GM12878 (cell line): ENCODE measurements at regions not wholly inside any gene's neighbourhood (a gene's known extent, or its start where the extent isn't known, plus 50 kb on each side); places are given as distances from the start of the nearest gene placed in this dataset.

Source experiments
- ATAC-seq: fragments of 200-7000 bp; cut with Tn5 transposase; 3 replicates; pipeline ENCODE4 v1.9.1; 2020; ENCODE audit warnings: mild to moderate bottlenecking, moderate library complexity
- BruUV-seq: library from RNA; stranded (reverse); fragments of 400-500 nt; replicated peaks from 2 replicates; lab custom pipeline; 2021; lab: Mats Ljungman, UMichigan
- CTCF ChIA-PET: fragments of 300-600 bp; sonication (Branson Sonifier 250); formaldehyde crosslinking; extraction: SDS; loops from one replicate; lab custom pipeline; 2021; ENCODE audit warnings: inconsistent platforms; lab: Yijun Ruan, JAX
- POLR2A ChIA-PET: fragments of 350-600 bp; formaldehyde crosslinking; extraction: SDS; loops from one replicate; lab custom pipeline; 2021; ENCODE audit warnings: inconsistent platforms; lab: Charles Lee
- RAD21 ChIA-PET: fragments of 300-600 bp; sonication (Branson Sonifier 250); formaldehyde crosslinking; loops from one replicate; lab custom pipeline; 2023; ENCODE audit warnings: antibody characterized with exemption; ENCODE audit not compliant: unreplicated experiment; lab: Charles Lee
- SMC1A ChIA-PET: fragments of 300-600 bp; sonication (Branson Sonifier 250); formaldehyde crosslinking; loops from one replicate; lab custom pipeline; 2023; ENCODE audit not compliant: unreplicated experiment, uncharacterized antibody; lab: Charles Lee
- DNase-seq: peaks from one replicate; pipeline ENCODE4 v3.0.0-alpha.2; 2011; ENCODE audit warnings: low read depth, low spot score
- FAIRE-seq: peaks from 3 replicates; lab custom pipeline; 2011; peaks lifted over from hg19 to GRCh38; lab: Jason Lieb, UNC
- H2AFZ ChIP-seq: 2 replicates; pipeline ENCODE4 v1.6.0; 2011; ENCODE audit warnings: low read depth, low read length, control low read depth; ENCODE audit not compliant: control insufficient read depth
- H3K27ac ChIP-seq: 2 replicates; pipeline ENCODE4 v1.5.1; 2011; ENCODE audit warnings: control low read depth; ENCODE audit not compliant: control insufficient read depth, insufficient read depth
- H3K27me3 ChIP-seq, 2 experiments: replicated peaks in 1 of 2; 2 replicates each; pipeline versions ENCODE4 v1.6.0 to v1.6.1; 2011; ENCODE audit warnings: low read length in 1 of 2; ENCODE audit not compliant: control insufficient read depth in 2 of 2, insufficient read depth in 2 of 2
- H3K36me3 ChIP-seq, 2 experiments: 2 replicates each; pipeline ENCODE4 v1.5.1; 2011; ENCODE audit warnings: low read length in 1 of 2; ENCODE audit not compliant: control insufficient read depth in 2 of 2, insufficient read depth in 2 of 2
- H3K4me1 ChIP-seq: 2 replicates; pipeline ENCODE4 v1.6.1; 2011; ENCODE audit warnings: mild to moderate bottlenecking, low read length, moderate library complexity, mixed read lengths; ENCODE audit not compliant: control insufficient read depth, insufficient read depth
- H3K4me2 ChIP-seq: 2 replicates; pipeline ENCODE4 v1.6.0; 2011; ENCODE audit warnings: control low read depth; ENCODE audit not compliant: control insufficient read depth, insufficient read depth
- H3K4me3 ChIP-seq: fragments of 200-600 bp; sonication (generic); 2 replicates; pipeline ENCODE4 v1.5.1; 2016
- H3K79me2 ChIP-seq: 2 replicates; pipeline ENCODE4 v1.6.0; 2011; ENCODE audit warnings: low read length; ENCODE audit not compliant: control insufficient read depth, insufficient read depth
- H3K9ac ChIP-seq: 2 replicates; pipeline ENCODE4 v1.8.0; 2011; ENCODE audit warnings: low read length, control low read depth, mixed read lengths; ENCODE audit not compliant: control insufficient read depth, insufficient read depth
- H3K9me3 ChIP-seq: replicated peaks from 3 replicates; pipeline ENCODE4 v1.5.1; 2011; ENCODE audit warnings: mild to moderate bottlenecking, low read length; ENCODE audit not compliant: control insufficient read depth, insufficient read depth
- H4K20me1 ChIP-seq: 2 replicates; pipeline ENCODE4 v1.6.0; 2011; ENCODE audit not compliant: control insufficient read depth, insufficient read depth
- CBFB ChIP-seq: IDR thresholded peaks from 2 replicates; pipeline ENCODE4 v1.6.1; 2016; ENCODE audit warnings: antibody characterized with exemption, low read depth
- CHD1 ChIP-seq: IDR thresholded peaks from 2 replicates; pipeline ENCODE4 v1.6.1; 2012; ENCODE audit warnings: low read depth, low read length, improper control_type of control experiment
- CREB1 ChIP-seq: IDR thresholded peaks from 2 replicates; pipeline ENCODE4 v1.6.1; 2012; ENCODE audit warnings: low read depth, mild to moderate bottlenecking, inconsistent platforms
- DPF2 ChIP-seq: fragments of 450-650 bp; IDR thresholded peaks from 2 replicates; pipeline ENCODE4 v1.6.1; 2017; ENCODE audit warnings: mild to moderate bottlenecking
- HDAC6 ChIP-seq: fragments of 200-600 bp; sonication (generic); IDR thresholded peaks from one replicate; pipeline ENCODE4 v1.8.0; 2017; ENCODE audit warnings: antibody characterized with exemption; ENCODE audit not compliant: unreplicated experiment
- IKZF2 ChIP-seq, 2 experiments: fragments of 450-650 bp; IDR thresholded peaks; 2 replicates each; pipeline ENCODE4 v1.6.1; 2017; ENCODE audit warnings: mild to moderate bottlenecking in 2 of 2, moderate library complexity in 2 of 2
- KLF5 ChIP-seq: fragments of 450-650 bp; IDR thresholded peaks from 2 replicates; pipeline ENCODE4 v1.6.1; 2014; ENCODE audit warnings: mild to moderate bottlenecking; ENCODE audit not compliant: partially characterized antibody
- MTA2 ChIP-seq: fragments of 450-650 bp; IDR thresholded peaks from 2 replicates; pipeline ENCODE4 v1.6.1; 2016; ENCODE audit warnings: low read depth, mild to moderate bottlenecking, moderate library complexity
- NFXL1 ChIP-seq: fragments of 450-650 bp; IDR thresholded peaks from 2 replicates; pipeline ENCODE4 v1.6.1; 2017; ENCODE audit warnings: antibody characterized with exemption, mild to moderate bottlenecking, borderline replicate concordance
- NR2C1 ChIP-seq: fragments of 450-650 bp; IDR thresholded peaks from 2 replicates; pipeline ENCODE4 v1.6.1; 2017; ENCODE audit warnings: antibody characterized with exemption, mild to moderate bottlenecking, moderate library complexity
- PAX8 ChIP-seq: fragments of 450-650 bp; IDR thresholded peaks from 2 replicates; pipeline ENCODE4 v1.6.1; 2017; ENCODE audit warnings: mild to moderate bottlenecking, moderate library complexity
- SMAD5 ChIP-seq: IDR thresholded peaks from 2 replicates; pipeline ENCODE4 v1.6.1; 2016; ENCODE audit warnings: antibody characterized with exemption, low read depth
- SUZ12 ChIP-seq: fragments of 200-600 bp; sonication (generic); IDR thresholded peaks from one replicate; pipeline ENCODE4 v1.6.1; 2018; ENCODE audit warnings: antibody characterized with exemption, mild to moderate bottlenecking; ENCODE audit not compliant: unreplicated experiment
- TAF1 ChIP-seq: IDR thresholded peaks from 2 replicates; pipeline ENCODE4 v1.6.1; 2011; ENCODE audit warnings: mild to moderate bottlenecking, low read depth, low read length, borderline replicate concordance
- WGBS: methylation state at CpG from one replicate; pipeline ENCODE4 v1.1.6; 2016; ENCODE audit warnings: low lambda C conversion rate; ENCODE audit not compliant: insufficient replicate concordance, insufficient coverage; ENCODE audit errors: missing lambda C conversion rate; 5-methylcytosine and 5-hydroxymethylcytosine counted together
- in situ Hi-C: fragments of 300-500 bp; cut with MboI; formaldehyde crosslinking; loops from 9 replicates; pipeline ENCODE4 v1.14.3; 2018; ENCODE audit warnings: mixed read lengths
- intact Hi-C: fragments of 100-400 bp; cut with micrococcal nuclease; formaldehyde crosslinking; loops from one replicate; pipeline ENCODE4 v1.14.2; 2022; ENCODE audit not compliant: unreplicated experiment
- TF ChIP-seq, protein P1 (sequence below): IDR thresholded peaks from 2 replicates; pipeline ENCODE4 v1.6.1; 2012; ENCODE audit warnings: low read depth, low read length, improper control_type of control experiment
- TF ChIP-seq, protein P2 (sequence below): fragments of 450-650 bp; IDR thresholded peaks from 2 replicates; pipeline ENCODE4 v1.6.1; 2017; ENCODE audit warnings: mild to moderate bottlenecking, low read depth, inconsistent platforms; ENCODE audit not compliant: poor library complexity, severe bottlenecking

DNA sequence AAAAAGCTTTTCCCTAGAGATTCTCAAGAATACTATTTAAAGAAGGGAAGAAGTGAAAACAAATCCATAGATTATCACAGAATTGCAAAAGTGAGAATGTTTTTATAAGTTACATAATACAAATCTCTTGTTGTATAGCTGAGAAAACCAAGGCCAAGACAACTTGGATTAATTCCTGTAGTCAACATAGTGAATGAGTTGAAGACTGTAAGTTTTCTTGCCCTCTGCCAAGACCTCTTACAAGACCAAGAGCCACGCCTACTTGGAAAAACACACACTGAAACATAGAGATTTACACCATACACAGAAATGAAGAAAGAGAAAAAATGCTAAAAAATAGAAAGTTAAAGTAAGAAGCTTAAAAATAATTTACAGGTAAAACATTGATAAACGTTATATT, 2024.0 kb downstream of the PCDH7 start:
- DNase-seq (no peak), FAIRE-seq (no peak), ATAC-seq (no peak)
- WGBS = 4% methylated on average over 2 of the region's 2 CpGs
- Histone ChIP-seq H3K9ac (no peak overlapping the region), H4K20me1 (no peaks in the 10 kb centered on the region), H3K27ac (no peak overlapping the region), H3K27me3 (no peaks in the 10 kb centered on the region), H3K4me2 (no peak overlapping the region), H3K36me3 (no peaks in the 10 kb centered on the region), H3K79me2 (no peaks in the 10 kb centered on the region), H3K4me1 (no peaks in the 10 kb centered on the region), H2AFZ (no peak overlapping the region), H3K9me3 (no peaks in the 10 kb centered on the region), H3K4me3 (no peak overlapping the region)
- intact Hi-C loops (no loop called here), in situ Hi-C loops (no loop called here)
- RAD21 ChIA-PET = interaction anchor here (0.6 kb wide), 1 partner anchor 12 kb away, joined by 3 read pairs; no protein-coding TSS in a partner anchor
- CTCF ChIA-PET = interaction anchor here (0.6 kb wide), 1 partner anchor 50 kb away, joined by 3 read pairs; no protein-coding TSS in a partner anchor
- TF ChIP-seq NFXL1 = no peak
- TF ChIP-seq DPF2 = no peak
- TF ChIP-seq HDAC6 = no peak
- no peak for TF ChIP-seq TAF1
- TF ChIP-seq NR2C1 = no peak
- TF ChIP-seq CBFB = no peak
- no peak for TF ChIP-seq MTA2
- no peak for TF ChIP-seq KLF5
- no peak for TF ChIP-seq PAX8
- TF ChIP-seq, protein P1, sequence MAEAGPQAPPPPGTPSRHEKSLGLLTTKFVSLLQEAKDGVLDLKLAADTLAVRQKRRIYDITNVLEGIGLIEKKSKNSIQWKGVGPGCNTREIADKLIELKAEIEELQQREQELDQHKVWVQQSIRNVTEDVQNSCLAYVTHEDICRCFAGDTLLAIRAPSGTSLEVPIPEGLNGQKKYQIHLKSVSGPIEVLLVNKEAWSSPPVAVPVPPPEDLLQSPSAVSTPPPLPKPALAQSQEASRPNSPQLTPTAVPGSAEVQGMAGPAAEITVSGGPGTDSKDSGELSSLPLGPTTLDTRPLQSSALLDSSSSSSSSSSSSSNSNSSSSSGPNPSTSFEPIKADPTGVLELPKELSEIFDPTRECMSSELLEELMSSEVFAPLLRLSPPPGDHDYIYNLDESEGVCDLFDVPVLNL = no peak
- TF ChIP-seq, protein P2, sequence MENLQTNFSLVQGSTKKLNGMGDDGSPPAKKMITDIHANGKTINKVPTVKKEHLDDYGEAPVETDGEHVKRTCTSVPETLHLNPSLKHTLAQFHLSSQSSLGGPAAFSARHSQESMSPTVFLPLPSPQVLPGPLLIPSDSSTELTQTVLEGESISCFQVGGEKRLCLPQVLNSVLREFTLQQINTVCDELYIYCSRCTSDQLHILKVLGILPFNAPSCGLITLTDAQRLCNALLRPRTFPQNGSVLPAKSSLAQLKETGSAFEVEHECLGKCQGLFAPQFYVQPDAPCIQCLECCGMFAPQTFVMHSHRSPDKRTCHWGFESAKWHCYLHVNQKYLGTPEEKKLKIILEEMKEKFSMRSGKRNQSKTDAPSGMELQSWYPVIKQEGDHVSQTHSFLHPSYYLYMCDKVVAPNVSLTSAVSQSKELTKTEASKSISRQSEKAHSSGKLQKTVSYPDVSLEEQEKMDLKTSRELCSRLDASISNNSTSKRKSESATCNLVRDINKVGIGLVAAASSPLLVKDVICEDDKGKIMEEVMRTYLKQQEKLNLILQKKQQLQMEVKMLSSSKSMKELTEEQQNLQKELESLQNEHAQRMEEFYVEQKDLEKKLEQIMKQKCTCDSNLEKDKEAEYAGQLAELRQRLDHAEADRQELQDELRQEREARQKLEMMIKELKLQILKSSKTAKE = no peak
- no peak for TF ChIP-seq IKZF2 (IDR thresholded peaks at IDR 0.05)
- no peak for TF ChIP-seq SUZ12
- no peak for TF ChIP-seq CHD1
- no peak for TF ChIP-seq SMAD5
- no peak for TF ChIP-seq CREB1
- SMC1A ChIA-PET = interaction anchor here (0.6 kb wide), 1 partner anchor 1498 kb away, joined by 3 read pairs; no protein-coding TSS in a partner anchor
- POLR2A ChIA-PET = no interaction called here
- BruUV-seq = no TSS peak
